SK-N-SH treated with all-trans-retinoic acid at 6 μM for 48 hours (cell line): ENCODE measurements at regions not wholly inside any gene's neighbourhood (a gene's known extent, or its start where the extent isn't known, plus 50 kb on each side); places are given as distances from the start of the nearest gene placed in this dataset.

Experiments
- ATAC-seq: fragments of 200-7000 bp; cut with Tn5 transposase; 3 replicates; pipeline ENCODE4 v1.9.1; 2020; ENCODE audit warnings: mild to moderate bottlenecking, moderate library complexity
- ARNTL ChIP-seq: fragments of 450-650 bp; formaldehyde crosslinking; IDR thresholded peaks from 2 replicates; pipeline ENCODE4 v1.5.0; 2020; ENCODE audit warnings: low read depth, mild to moderate bottlenecking, moderate library complexity, borderline replicate concordance
- BACH2 ChIP-seq: fragments of 250-450 bp; sonication (Bioruptor Pico); IDR thresholded peaks from 2 replicates; pipeline ENCODE4 v1.9.0; 2021; ENCODE audit warnings: mild to moderate bottlenecking, borderline replicate concordance
- CSDC2 ChIP-seq: fragments of 250-450 bp; sonication (Bioruptor Pico); IDR thresholded peaks from 2 replicates; pipeline ENCODE4 v1.5.0; 2020; ENCODE audit warnings: mild to moderate bottlenecking, moderate library complexity
- ESRRG ChIP-seq: fragments of 250-450 bp; sonication (Bioruptor Pico); IDR thresholded peaks from 2 replicates; pipeline ENCODE4 v1.6.1; 2021; ENCODE audit warnings: mild to moderate bottlenecking
- ISL1 ChIP-seq: fragments of 250-450 bp; sonication (Bioruptor Pico); IDR thresholded peaks from 2 replicates; pipeline ENCODE4 v2.1.2; 2022; ENCODE audit warnings: mild to moderate bottlenecking, moderate library complexity
- OSR1 ChIP-seq: fragments of 250-450 bp; sonication (Bioruptor Pico); IDR thresholded peaks from 2 replicates; pipeline ENCODE4 v1.8.0; 2022; ENCODE audit warnings: moderate library complexity, mild to moderate bottlenecking, inconsistent platforms
- PATZ1 ChIP-seq: fragments of 250-450 bp; sonication (Bioruptor Pico); IDR thresholded peaks from 2 replicates; pipeline ENCODE4 v1.8.0; 2020; ENCODE audit warnings: mild to moderate bottlenecking, moderate library complexity, borderline replicate concordance
- PPARA ChIP-seq: fragments of 250-450 bp; sonication (Bioruptor Pico); IDR thresholded peaks from 2 replicates; pipeline ENCODE4 v1.5.0; 2020; ENCODE audit warnings: mild to moderate bottlenecking, borderline replicate concordance
- RARB ChIP-seq: fragments of 250-450 bp; sonication (Bioruptor Pico); IDR thresholded peaks from 2 replicates; pipeline ENCODE4 v1.8.0; 2021; ENCODE audit warnings: mild to moderate bottlenecking, moderate library complexity
- SNAI2 ChIP-seq: fragments of 250-450 bp; sonication (Bioruptor Pico); IDR thresholded peaks from 2 replicates; pipeline ENCODE4 v1.5.0; 2020; ENCODE audit warnings: mild to moderate bottlenecking, moderate library complexity
- TCF4 ChIP-seq: fragments of 250-450 bp; sonication (Bioruptor Pico); IDR thresholded peaks from 2 replicates; pipeline ENCODE4 v1.8.0; 2021; ENCODE audit warnings: mild to moderate bottlenecking, moderate library complexity, borderline replicate concordance
- ZC3H10 ChIP-seq: fragments of 250-450 bp; sonication (Bioruptor Pico); IDR thresholded peaks from 2 replicates; pipeline ENCODE4 v1.5.1; 2021; ENCODE audit warnings: mild to moderate bottlenecking, moderate library complexity
- ZFP3 ChIP-seq: fragments of 250-450 bp; sonication (Bioruptor Pico); IDR thresholded peaks from 2 replicates; pipeline ENCODE4 v1.5.0; 2020; ENCODE audit warnings: mild to moderate bottlenecking, moderate library complexity
- ZFP30 ChIP-seq: fragments of 450-650 bp; formaldehyde crosslinking; IDR thresholded peaks from 2 replicates; pipeline ENCODE4 v1.5.0; 2022; ENCODE audit warnings: mild to moderate bottlenecking, moderate library complexity
- ZNF565 ChIP-seq: fragments of 450-650 bp; formaldehyde crosslinking; conservative IDR thresholded peaks from 2 replicates; pipeline ENCODE4 v1.5.0; 2020; ENCODE audit warnings: low read depth, mild to moderate bottlenecking, moderate library complexity
- ZNF70 ChIP-seq: fragments of 450-650 bp; formaldehyde crosslinking; IDR thresholded peaks from 2 replicates; pipeline ENCODE4 v1.5.0; 2020; ENCODE audit warnings: mild to moderate bottlenecking, moderate library complexity
- ZNF8 ChIP-seq: fragments of 450-650 bp; formaldehyde crosslinking; IDR thresholded peaks from 2 replicates; pipeline ENCODE4 v1.5.0; 2020; ENCODE audit warnings: mild to moderate bottlenecking, moderate library complexity
- TF ChIP-seq, protein P1 (sequence below): fragments of 250-450 bp; sonication (Bioruptor Pico); IDR thresholded peaks from 2 replicates; pipeline ENCODE4 v1.5.1; 2021; ENCODE audit warnings: mild to moderate bottlenecking, moderate library complexity
- TF ChIP-seq, protein P2 (sequence below): fragments of 250-450 bp; sonication (Bioruptor Pico); IDR thresholded peaks from 2 replicates; pipeline ENCODE4 v1.5.0; 2020; ENCODE audit warnings: mild to moderate bottlenecking, moderate library complexity
- TF ChIP-seq, protein P3 (sequence below): fragments of 250-450 bp; sonication (Bioruptor Pico); IDR thresholded peaks from 2 replicates; pipeline ENCODE4 v1.5.1; 2020; ENCODE audit warnings: low read depth, mild to moderate bottlenecking, moderate library complexity
- TF ChIP-seq, protein P4 (sequence below): fragments of 250-450 bp; sonication (Bioruptor Pico); IDR thresholded peaks from 2 replicates; pipeline ENCODE4 v1.8.0; 2021; ENCODE audit warnings: low read depth, mild to moderate bottlenecking, moderate library complexity, borderline replicate concordance

GRCh38 chr14:28057359-28058296, 709.0 kb upstream of the FOXG1 start:
- peak; percentile 72 for ATAC-seq
- no peak for TF ChIP-seq CSDC2 (CRISPR knock-in tag)
- no peak for TF ChIP-seq ZNF8 (CRISPR knock-in tag)
- no peak for TF ChIP-seq PATZ1
- no peak for TF ChIP-seq ZFP3 (CRISPR knock-in tag)
- no peak for TF ChIP-seq ISL1 (CRISPR knock-in tag)
- TF ChIP-seq, protein P1, sequence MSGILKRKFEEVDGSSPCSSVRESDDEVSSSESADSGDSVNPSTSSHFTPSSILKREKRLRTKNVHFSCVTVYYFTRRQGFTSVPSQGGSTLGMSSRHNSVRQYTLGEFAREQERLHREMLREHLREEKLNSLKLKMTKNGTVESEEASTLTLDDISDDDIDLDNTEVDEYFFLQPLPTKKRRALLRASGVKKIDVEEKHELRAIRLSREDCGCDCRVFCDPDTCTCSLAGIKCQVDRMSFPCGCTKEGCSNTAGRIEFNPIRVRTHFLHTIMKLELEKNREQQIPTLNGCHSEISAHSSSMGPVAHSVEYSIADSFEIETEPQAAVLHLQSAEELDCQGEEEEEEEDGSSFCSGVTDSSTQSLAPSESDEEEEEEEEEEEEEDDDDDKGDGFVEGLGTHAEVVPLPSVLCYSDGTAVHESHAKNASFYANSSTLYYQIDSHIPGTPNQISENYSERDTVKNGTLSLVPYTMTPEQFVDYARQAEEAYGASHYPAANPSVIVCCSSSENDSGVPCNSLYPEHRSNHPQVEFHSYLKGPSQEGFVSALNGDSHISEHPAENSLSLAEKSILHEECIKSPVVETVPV (CRISPR knock-in tag): no peak
- TF ChIP-seq TCF4 (CRISPR knock-in tag): no peak
- TF ChIP-seq PPARA (CRISPR knock-in tag): no peak
- TF ChIP-seq ARNTL (CRISPR knock-in tag): no peak
- TF ChIP-seq RARB (CRISPR knock-in tag): no peak
- no peak for TF ChIP-seq ESRRG (CRISPR knock-in tag)
- TF ChIP-seq, protein P2, sequence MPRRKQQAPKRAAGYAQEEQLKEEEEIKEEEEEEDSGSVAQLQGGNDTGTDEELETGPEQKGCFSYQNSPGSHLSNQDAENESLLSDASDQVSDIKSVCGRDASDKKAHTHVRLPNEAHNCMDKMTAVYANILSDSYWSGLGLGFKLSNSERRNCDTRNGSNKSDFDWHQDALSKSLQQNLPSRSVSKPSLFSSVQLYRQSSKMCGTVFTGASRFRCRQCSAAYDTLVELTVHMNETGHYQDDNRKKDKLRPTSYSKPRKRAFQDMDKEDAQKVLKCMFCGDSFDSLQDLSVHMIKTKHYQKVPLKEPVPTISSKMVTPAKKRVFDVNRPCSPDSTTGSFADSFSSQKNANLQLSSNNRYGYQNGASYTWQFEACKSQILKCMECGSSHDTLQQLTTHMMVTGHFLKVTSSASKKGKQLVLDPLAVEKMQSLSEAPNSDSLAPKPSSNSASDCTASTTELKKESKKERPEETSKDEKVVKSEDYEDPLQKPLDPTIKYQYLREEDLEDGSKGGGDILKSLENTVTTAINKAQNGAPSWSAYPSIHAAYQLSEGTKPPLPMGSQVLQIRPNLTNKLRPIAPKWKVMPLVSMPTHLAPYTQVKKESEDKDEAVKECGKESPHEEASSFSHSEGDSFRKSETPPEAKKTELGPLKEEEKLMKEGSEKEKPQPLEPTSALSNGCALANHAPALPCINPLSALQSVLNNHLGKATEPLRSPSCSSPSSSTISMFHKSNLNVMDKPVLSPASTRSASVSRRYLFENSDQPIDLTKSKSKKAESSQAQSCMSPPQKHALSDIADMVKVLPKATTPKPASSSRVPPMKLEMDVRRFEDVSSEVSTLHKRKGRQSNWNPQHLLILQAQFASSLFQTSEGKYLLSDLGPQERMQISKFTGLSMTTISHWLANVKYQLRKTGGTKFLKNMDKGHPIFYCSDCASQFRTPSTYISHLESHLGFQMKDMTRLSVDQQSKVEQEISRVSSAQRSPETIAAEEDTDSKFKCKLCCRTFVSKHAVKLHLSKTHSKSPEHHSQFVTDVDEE: no peak
- no peak for TF ChIP-seq BACH2
- TF ChIP-seq SNAI2 (CRISPR knock-in tag): no peak
- TF ChIP-seq ZC3H10: no peak
- no peak for TF ChIP-seq ZFP30 (CRISPR knock-in tag)
- no peak for TF ChIP-seq ZNF70 (CRISPR knock-in tag)

GRCh38 chr14:28059254-28059653, 707.3 kb upstream of the FOXG1 start:
- TF ChIP-seq ISL1 (CRISPR knock-in tag): no peak
- TF ChIP-seq ZFP30 (CRISPR knock-in tag): no peak
- TF ChIP-seq SNAI2 (CRISPR knock-in tag): no peak
- no peak for TF ChIP-seq RARB (CRISPR knock-in tag)
- TF ChIP-seq, protein P2: no peak
- TF ChIP-seq, protein P3, sequence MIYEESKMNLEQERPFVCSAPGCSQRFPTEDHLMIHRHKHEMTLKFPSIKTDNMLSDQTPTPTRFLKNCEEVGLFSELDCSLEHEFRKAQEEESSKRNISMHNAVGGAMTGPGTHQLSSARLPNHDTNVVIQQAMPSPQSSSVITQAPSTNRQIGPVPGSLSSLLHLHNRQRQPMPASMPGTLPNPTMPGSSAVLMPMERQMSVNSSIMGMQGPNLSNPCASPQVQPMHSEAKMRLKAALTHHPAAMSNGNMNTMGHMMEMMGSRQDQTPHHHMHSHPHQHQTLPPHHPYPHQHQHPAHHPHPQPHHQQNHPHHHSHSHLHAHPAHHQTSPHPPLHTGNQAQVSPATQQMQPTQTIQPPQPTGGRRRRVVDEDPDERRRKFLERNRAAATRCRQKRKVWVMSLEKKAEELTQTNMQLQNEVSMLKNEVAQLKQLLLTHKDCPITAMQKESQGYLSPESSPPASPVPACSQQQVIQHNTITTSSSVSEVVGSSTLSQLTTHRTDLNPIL: no peak
- TF ChIP-seq ZNF8 (CRISPR knock-in tag): no peak

DNA sequence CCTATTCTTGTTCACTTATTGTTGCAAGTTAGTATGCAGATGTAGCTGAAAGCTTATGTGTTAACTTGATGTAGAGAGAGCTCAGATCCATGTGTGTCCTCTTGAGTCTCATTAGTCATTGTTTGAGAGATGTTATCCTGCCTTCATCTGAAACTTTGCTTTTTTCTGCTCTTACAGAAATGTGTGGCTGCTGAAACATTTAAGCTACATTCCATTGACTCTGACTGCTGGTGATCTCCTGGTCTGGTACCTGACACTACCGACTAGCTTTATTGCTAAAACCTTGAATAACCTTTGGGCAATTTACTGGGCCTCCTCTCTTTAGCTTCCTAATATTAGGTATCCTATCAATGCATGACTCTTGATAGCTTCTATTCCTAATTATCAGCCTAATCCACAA, 705.6 kb upstream of the FOXG1 start:
- no peak for ATAC-seq
- TF ChIP-seq ZNF70 (CRISPR knock-in tag) (no peak), ARNTL (CRISPR knock-in tag) (no peak), TCF4 (CRISPR knock-in tag) (no peak), ZNF565 (no peak), BACH2 (no peak), OSR1 (CRISPR knock-in tag) (no peak), ISL1 (CRISPR knock-in tag) (no peak), ZNF8 (CRISPR knock-in tag) (no peak), ZC3H10 (no peak)
- TF ChIP-seq, protein P3: no peak
- TF ChIP-seq, protein P1 (CRISPR knock-in tag): no peak
- TF ChIP-seq, protein P4, sequence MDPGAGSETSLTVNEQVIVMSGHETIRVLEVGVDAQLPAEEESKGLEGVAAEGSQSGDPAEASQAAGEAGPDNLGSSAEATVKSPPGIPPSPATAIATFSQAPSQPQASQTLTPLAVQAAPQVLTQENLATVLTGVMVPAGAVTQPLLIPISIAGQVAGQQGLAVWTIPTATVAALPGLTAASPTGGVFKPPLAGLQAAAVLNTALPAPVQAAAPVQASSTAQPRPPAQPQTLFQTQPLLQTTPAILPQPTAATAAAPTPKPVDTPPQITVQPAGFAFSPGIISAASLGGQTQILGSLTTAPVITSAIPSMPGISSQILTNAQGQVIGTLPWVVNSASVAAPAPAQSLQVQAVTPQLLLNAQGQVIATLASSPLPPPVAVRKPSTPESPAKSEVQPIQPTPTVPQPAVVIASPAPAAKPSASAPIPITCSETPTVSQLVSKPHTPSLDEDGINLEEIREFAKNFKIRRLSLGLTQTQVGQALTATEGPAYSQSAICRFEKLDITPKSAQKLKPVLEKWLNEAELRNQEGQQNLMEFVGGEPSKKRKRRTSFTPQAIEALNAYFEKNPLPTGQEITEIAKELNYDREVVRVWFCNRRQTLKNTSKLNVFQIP: no peak

More at GRCh38 chr14:28059254-28059653, 707.3 kb upstream of the FOXG1 start:
- no peak for ATAC-seq
